Astrocyte of the spinal cord (primary cell): ENCODE measurements at regions not wholly inside any gene's neighbourhood (a gene's known extent, or its start where the extent isn't known, plus 50 kb on each side); places are given as distances from the start of the nearest gene placed in this dataset.

Source experiments
- DNase-seq: peaks from one replicate; pipeline ENCODE4 v3.0.0; 2011; ENCODE audit warnings: low read depth, low spot score
- H3K4me3 ChIP-seq: 2 replicates; pipeline ENCODE4 v1.5.1; 2011; ENCODE audit warnings: low read depth, mild to moderate bottlenecking, low read length, moderate library complexity
- in situ Hi-C: cut with HindIII; loops from 2 replicates; pipeline ENCODE4 v1.10.0; 2017; ENCODE audit warnings: low sequenced_read_pairs
- TF ChIP-seq, protein P1 (sequence below): IDR thresholded peaks from 2 replicates; pipeline ENCODE4 v1.5.1; 2012; ENCODE audit warnings: low read depth, mild to moderate bottlenecking, low read length, inconsistent platforms

DNA sequence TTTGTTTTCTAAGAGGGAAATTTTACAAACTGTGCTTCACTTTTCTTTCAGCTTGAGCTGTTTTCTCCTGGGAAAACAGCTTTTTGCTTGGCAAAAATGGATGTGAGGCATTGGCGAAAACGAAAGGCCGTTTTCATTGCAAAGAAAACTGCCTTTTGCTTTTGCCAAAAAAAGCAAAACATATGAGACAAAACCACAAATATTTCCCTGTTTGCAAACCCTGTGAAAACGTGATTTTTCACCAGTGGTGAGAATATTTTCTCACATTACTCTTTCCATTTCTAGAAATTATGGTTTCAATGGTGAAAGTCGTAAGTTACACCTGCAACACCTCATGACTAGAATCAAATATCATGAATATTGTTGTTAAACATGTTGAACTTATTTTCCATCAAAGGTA lies 74.0 kb upstream of the ZBTB18 start:
- DNase-seq: peak; percentile 68
- TF ChIP-seq, protein P1, sequence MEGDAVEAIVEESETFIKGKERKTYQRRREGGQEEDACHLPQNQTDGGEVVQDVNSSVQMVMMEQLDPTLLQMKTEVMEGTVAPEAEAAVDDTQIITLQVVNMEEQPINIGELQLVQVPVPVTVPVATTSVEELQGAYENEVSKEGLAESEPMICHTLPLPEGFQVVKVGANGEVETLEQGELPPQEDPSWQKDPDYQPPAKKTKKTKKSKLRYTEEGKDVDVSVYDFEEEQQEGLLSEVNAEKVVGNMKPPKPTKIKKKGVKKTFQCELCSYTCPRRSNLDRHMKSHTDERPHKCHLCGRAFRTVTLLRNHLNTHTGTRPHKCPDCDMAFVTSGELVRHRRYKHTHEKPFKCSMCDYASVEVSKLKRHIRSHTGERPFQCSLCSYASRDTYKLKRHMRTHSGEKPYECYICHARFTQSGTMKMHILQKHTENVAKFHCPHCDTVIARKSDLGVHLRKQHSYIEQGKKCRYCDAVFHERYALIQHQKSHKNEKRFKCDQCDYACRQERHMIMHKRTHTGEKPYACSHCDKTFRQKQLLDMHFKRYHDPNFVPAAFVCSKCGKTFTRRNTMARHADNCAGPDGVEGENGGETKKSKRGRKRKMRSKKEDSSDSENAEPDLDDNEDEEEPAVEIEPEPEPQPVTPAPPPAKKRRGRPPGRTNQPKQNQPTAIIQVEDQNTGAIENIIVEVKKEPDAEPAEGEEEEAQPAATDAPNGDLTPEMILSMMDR: no peak
- in situ Hi-C loops: no loop called here
- H3K4me3 ChIP-seq: no peak overlapping the region

DNA sequence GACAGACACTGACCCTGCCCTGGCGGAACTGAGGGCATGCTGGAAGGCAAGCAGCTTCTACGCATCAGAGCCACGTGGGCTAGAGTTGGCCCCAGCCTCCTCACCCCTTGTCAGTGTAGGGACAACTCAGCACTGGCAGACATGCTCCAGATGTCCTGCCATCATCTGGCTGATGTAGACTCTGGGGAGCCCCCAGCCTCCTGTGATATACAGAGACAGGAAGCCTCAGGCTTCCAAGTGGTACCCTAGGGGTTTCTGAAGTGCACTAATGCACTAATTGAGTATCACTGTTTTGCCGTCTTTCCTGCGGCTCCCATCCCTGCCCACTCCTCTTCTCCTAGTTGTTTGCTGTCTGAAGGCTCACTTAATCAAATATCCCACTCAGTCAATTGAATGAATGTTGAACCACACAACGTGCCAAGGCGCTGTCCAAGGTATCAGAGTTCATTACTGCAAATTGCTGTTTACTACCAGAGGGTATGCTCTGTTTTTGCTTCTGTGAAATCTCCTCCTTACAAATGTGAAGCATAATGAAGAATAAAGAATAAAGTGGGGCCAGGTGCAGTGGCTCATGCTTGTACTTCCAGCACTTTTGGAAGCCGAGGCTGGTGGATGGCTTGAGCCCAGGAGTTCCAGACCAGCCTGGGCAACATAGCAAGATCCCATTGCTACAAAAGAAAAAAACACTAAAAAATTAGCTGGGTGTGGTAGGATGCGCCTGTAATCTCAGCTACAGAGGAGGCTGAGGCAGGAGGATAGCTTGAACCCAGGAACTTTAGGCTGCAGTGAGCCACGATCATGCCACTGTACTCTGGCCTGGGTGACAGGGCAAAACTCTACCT lies 76.4 kb upstream of the ZBTB18 start:
- no peak overlapping the region for H3K4me3 ChIP-seq
- in situ Hi-C loops: no loop called here
- peak; percentile 21 for DNase-seq
- TF ChIP-seq, protein P1: no peak

DNA sequence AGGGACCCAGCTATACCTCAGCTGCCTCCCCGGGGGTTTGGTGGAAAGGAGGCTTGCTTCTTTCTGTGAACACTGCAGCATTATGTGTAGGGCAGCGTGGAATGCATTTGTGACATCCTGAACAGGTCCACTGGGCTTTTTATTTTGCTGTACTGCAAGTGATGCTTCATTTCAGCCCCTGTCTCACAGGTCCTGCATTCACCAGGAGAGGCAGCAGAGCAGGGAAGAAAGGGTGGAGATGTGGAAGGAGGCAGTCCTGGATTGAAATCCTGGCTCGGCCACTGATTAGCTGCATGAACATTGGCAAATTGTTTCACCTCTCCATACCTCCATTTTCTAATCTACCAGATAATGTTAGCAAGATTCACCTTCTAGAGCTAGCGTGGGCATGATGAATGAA lies 77.9 kb upstream of the ZBTB18 start:
- in situ Hi-C loops: no loop called here
- H3K4me3 ChIP-seq: no peak overlapping the region
- TF ChIP-seq, protein P1: no peak
- DNase-seq: no peak

DNA sequence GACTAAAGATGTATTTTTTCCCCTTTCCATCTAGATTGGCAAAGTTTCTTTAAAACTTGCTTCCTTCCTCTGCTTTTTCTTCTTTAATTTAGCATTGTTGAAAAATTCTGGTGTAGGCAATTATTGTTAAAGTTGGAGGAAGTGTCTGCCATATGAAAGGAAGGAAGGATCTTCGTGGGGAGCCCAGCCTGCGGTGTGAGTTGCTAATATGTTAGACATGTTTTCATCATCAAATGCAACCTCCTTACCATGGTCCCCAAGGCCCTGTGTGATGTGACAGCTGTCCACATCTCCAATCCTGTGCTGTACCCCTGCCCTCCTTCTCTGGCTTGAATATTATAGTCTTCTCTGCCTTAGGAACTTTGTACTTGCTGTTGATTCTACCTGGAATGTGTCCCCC lies 81.0 kb upstream of the ZBTB18 start:
- TF ChIP-seq, protein P1: no peak
- H3K4me3 ChIP-seq: no peak overlapping the region
- DNase-seq: no peak
- in situ Hi-C loops: no loop called here

DNA sequence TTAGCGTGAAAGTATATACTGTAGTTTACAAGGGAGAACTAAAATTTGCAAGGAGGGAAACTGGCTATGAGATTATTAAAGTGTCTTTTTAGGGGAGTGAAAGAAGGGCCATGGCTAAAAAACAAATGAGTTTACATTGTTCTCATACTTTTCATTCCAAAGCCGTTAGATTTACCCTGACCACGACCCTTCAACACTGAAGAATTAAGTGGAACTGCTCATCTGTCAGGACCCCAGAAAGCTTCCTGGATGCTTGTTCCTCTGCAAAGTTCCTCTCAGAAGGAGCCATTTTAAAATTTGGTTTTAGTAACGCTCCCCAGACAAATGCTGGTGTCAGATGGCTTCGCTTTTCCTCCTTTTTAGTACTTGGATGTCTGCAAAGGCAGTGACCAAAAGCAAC lies 82.7 kb upstream of the ZBTB18 start:
- DNase-seq: peak; percentile 8
- in situ Hi-C loops: no loop called here
- TF ChIP-seq, protein P1: no peak
- H3K4me3 ChIP-seq: no peak overlapping the region

DNA sequence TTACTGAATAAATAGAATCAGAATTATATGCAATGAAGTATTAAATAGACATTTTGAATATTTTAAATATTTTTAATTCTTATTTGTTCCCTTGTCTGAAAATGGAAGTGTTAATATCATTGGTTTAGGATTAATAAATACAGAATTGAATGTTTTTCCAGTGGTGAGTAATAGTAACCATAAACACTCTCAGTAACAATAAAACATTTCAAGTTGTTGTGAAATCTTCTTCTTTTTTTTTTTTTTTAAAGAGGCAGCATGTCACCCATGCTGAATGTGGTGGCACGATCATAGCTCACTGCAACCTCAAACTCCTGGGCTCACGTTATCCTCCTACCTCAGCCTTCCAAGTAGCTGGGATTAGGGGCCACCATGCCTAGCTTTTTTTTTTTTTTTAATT lies 86.2 kb upstream of the ZBTB18 start:
- in situ Hi-C loops: no loop called here
- no peak for DNase-seq
- H3K4me3 ChIP-seq: no peak overlapping the region
- TF ChIP-seq, protein P1: no peak

DNA sequence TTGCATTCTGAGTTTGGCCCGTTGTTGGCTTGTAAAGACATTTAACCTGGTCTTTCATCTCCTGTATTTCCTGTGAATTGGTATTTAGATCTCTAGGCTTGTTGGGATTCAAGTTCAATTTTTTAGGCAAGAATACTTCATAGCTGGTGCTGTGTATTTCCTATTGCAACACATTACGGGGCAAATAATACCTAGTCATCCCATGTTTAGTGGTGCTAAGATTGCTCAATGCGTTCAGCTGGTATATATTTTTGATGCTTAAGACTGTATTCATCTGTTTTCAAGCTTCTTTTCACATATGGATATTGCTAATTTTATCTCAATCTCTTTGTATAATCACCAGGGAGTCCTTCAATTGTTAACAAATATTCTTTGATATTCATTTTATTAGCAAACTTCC lies 87.5 kb upstream of the ZBTB18 start:
- no peak overlapping the region for H3K4me3 ChIP-seq
- no peak for DNase-seq
- TF ChIP-seq, protein P1: no peak
- in situ Hi-C loops: no loop called here
